ENCODE measurements at regions not wholly inside any gene's neighbourhood (a gene's known extent, or its start where the extent isn't known, plus 50 kb on each side); places are given as distances from the start of the nearest gene placed in this dataset.

DNA sequence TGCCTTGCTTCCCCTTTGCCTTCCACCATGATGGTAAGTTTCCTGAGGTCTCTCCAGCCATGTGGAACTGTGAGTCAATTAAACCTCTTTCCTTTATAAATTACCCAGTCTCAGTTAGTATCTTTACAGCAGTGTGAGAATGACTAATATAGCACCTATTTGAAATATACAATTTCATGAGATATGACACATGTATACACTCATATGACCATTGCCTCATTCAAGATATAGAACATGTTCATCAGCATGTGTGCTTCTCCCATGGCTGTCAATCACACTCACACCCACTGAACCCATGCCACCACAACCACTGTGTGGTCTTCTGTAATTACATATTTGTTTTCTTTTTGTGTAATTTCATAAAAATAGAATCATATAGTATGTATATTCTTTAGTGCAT is 599.5 kb upstream of the EPHA6 start:
- no peaks in the 10 kb centered on the region for H3K9me3 ChIP-seq
- no peaks in the 10 kb centered on the region for H3K36me3 ChIP-seq
- no peaks in the 10 kb centered on the region for H3K27me3 ChIP-seq
- H3K4me3 ChIP-seq: no peak overlapping the region
- DNase-seq (ENCODE audit: low spot score): no peak
- TF ChIP-seq, protein P1, sequence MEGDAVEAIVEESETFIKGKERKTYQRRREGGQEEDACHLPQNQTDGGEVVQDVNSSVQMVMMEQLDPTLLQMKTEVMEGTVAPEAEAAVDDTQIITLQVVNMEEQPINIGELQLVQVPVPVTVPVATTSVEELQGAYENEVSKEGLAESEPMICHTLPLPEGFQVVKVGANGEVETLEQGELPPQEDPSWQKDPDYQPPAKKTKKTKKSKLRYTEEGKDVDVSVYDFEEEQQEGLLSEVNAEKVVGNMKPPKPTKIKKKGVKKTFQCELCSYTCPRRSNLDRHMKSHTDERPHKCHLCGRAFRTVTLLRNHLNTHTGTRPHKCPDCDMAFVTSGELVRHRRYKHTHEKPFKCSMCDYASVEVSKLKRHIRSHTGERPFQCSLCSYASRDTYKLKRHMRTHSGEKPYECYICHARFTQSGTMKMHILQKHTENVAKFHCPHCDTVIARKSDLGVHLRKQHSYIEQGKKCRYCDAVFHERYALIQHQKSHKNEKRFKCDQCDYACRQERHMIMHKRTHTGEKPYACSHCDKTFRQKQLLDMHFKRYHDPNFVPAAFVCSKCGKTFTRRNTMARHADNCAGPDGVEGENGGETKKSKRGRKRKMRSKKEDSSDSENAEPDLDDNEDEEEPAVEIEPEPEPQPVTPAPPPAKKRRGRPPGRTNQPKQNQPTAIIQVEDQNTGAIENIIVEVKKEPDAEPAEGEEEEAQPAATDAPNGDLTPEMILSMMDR (IDR thresholded peaks at IDR 0.05): no peak
- no peak overlapping the region for H3K27ac ChIP-seq
- H3K4me1 ChIP-seq: no peaks in the 10 kb centered on the region

DNA sequence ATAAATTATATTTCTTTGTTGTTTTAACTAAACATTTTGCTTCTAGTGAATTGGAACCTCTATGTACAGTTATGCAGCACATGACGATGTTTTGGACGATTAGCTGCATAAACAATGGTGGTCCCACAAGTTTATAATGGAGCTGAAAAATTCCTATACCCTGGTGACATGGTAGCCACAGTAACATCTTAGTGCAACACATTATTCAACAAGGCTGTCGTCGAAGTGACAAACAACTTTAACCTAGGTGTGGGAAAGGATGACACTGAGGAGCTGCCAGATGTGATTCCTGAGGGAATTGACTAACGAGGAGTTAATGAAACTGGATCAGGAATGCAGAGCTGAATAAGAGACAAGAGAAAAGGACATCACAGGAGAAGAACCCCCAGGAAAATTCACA is 588.9 kb upstream of the EPHA6 start:
- Histone ChIP-seq H3K9me3 (no peaks in the 10 kb centered on the region), H3K27ac (no peak overlapping the region), H3K27me3 (no peaks in the 10 kb centered on the region), H3K36me3 (no peaks in the 10 kb centered on the region), H3K4me1 (no peaks in the 10 kb centered on the region), H3K4me3 (no peak overlapping the region)
- TF ChIP-seq, protein P1 (IDR thresholded peaks at IDR 0.05): no peak
- no peak for DNase-seq (ENCODE audit: low spot score)

DNA sequence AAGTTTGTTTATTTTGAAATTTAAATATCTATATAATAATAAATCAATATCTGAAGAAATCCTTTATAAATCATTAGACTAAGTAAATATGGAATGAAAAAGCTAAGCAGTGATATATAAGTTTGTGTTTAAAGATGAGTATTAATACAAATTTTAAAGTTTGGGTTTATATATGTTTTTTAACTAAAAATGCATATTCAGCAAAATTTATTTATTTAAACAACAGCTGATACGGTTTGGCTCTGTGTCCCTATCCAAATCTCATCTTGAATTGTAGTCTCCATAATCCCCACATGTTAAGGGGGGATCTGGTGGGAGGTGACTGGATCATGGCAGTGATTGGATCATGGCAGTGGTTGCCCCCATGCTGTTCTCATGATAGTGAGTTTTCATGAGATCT is 580.7 kb upstream of the EPHA6 start:
- Histone ChIP-seq H3K9me3 (no peaks in the 10 kb centered on the region), H3K4me1 (no peaks in the 10 kb centered on the region), H3K27me3 (no peaks in the 10 kb centered on the region), H3K4me3 (no peak overlapping the region), H3K36me3 (no peaks in the 10 kb centered on the region), H3K27ac (no peak overlapping the region)
- no peak for DNase-seq (ENCODE audit: low spot score)
- TF ChIP-seq, protein P1 (IDR thresholded peaks at IDR 0.05): no peak

DNA sequence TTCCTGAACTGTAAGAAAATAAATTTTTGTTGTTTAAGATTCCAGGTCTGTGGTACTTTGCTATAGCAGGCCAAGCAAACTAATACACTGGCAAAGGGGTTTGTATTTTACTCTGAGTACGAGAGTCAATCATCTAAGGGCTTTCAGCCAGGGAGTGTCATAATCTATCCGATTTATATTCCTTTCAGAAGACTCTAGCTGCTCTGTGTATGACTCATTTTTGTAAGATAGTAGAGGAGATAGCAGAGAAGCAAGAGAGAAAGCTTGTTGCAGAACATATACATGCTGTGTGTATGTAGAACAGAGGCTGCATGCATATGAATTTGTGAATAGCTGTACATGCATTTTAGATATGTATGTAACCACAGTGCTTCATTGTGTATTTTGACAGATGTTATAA is 577.9 kb upstream of the EPHA6 start:
- Histone ChIP-seq H3K36me3 (no peaks in the 10 kb centered on the region), H3K4me3 (no peak overlapping the region), H3K9me3 (no peaks in the 10 kb centered on the region), H3K4me1 (no peaks in the 10 kb centered on the region), H3K27me3 (no peaks in the 10 kb centered on the region), H3K27ac (no peak overlapping the region)
- TF ChIP-seq, protein P1 (IDR thresholded peaks at IDR 0.05): no peak
- no peak for DNase-seq (ENCODE audit: low spot score)

DNA sequence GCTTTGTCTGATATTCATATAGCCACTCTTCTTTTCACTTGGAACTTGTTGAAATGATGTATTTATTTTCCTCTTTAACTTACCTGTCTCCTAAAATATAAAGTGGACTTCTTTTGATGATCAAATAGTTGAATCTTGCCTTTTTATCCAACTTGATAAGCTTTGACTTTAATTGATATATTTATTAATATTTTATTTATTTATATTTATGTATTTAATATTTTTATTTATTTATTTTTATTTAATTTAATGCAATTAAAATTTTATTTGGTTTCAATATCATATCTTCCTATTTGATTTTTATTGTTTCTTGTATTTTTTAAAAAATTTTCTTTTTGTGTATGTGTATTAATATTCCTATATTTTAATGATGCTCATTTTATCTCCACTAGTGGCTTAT is 555.1 kb upstream of the EPHA6 start:
- TF ChIP-seq, protein P1 (IDR thresholded peaks at IDR 0.05): no peak
- no peak for DNase-seq (ENCODE audit: low spot score)
- Histone ChIP-seq H3K4me3 (no peak overlapping the region), H3K4me1 (no peaks in the 10 kb centered on the region), H3K9me3 (no peaks in the 10 kb centered on the region), H3K27me3 (no peaks in the 10 kb centered on the region), H3K27ac (no peak overlapping the region), H3K36me3 (no peaks in the 10 kb centered on the region)

DNA sequence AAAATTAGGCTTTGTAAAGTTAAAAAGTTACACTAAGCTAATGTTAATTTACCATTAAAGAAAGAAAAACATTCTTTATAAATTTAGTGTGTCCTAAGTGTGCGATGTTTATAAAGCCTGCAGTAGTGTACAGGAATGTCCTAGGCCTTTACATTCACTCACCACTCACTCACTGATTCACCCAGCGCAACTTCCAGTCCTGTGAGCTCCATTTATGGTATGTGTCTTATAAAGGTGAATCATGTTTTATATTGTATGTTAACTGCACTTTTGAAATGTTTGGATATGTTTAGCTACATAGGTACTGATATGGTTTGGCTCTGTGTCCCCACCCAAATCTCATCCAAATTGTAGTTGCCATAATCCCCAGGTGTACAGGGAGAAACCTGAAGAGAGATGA is 549.7 kb upstream of the EPHA6 start:
- TF ChIP-seq, protein P1 (IDR thresholded peaks at IDR 0.05): no peak
- no peak for DNase-seq (ENCODE audit: low spot score)
- no peak overlapping the region for H3K4me3 ChIP-seq
- H3K36me3 ChIP-seq: no peaks in the 10 kb centered on the region
- H3K27me3 ChIP-seq: no peaks in the 10 kb centered on the region
- H3K9me3 ChIP-seq: peaks cover 0 to 6% of the 10 kb centered on the region in 2 donors
- H3K27ac ChIP-seq: no peak overlapping the region
- H3K4me1 ChIP-seq: no peaks in the 10 kb centered on the region

All from right atrium auricular region (tissue), 2 donors.